ENCODE measurements at regions not wholly inside any gene's neighbourhood (a gene's known extent, or its start where the extent isn't known, plus 50 kb on each side); places are given as distances from the start of the nearest gene placed in this dataset.

- TF ChIP-seq POLR2A (IDR thresholded peaks at IDR 0.05; ENCODE audit: low read depth, low read length) (no peak), POLR2AphosphoS5 (IDR thresholded peaks at IDR 0.05; ENCODE audit: low read depth, low read length) (no peak), TAF1 (IDR thresholded peaks at IDR 0.05; ENCODE audit: borderline replicate concordance, low read depth, low read length) (no peak)
Observed at GRCh38 chr1:96338622-96339021, 383.0 kb upstream of the PTBP2 start.

All from GM12892 (cell line).